ENCODE measurements at regions not wholly inside any gene's neighbourhood (a gene's known extent, or its start where the extent isn't known, plus 50 kb on each side); places are given as distances from the start of the nearest gene placed in this dataset.

GRCh38 chr6:163857421-163857820, 442.9 kb downstream of the QKI start:
- no peak overlapping the region for H3K27ac Mint-ChIP-seq (ENCODE audit: low read depth, unreplicated experiment)
- no peak for DNase-seq (ENCODE audit: unreplicated experiment)
- peaks cover 11% of the 10 kb centered on the region for H3K4me1 Mint-ChIP-seq (ENCODE audit: insufficient read depth, unreplicated experiment)
- TF ChIP-seq CTCF (IDR thresholded peaks at IDR 0.05; ENCODE audit: unreplicated experiment): no peak
- H3K36me3 Mint-ChIP-seq (ENCODE audit: insufficient read depth, unreplicated experiment): no peaks in the 10 kb centered on the region
- no peaks in the 10 kb centered on the region for H3K9me3 Mint-ChIP-seq (ENCODE audit: unreplicated experiment)
- ChIA-PET CTCF (no interaction called here), POLR2A (no interaction called here)
- H3K27me3 Mint-ChIP-seq (ENCODE audit: insufficient read depth, unreplicated experiment): no peaks in the 10 kb centered on the region
- intact Hi-C loops (cut with micrococcal nuclease): no loop called here
- BruUV-seq (replicated peaks): no TSS peak
- no peak overlapping the region for H3K4me3 Mint-ChIP-seq (ENCODE audit: unreplicated experiment)

GRCh38 chr6:163850874-163851273, 436.4 kb downstream of the QKI start:
- intact Hi-C loops (cut with micrococcal nuclease): no loop called here
- no peak for TF ChIP-seq CTCF (IDR thresholded peaks at IDR 0.05; ENCODE audit: unreplicated experiment)
- no TSS peak for BruUV-seq (replicated peaks)
- H3K36me3 Mint-ChIP-seq (ENCODE audit: insufficient read depth, unreplicated experiment): no peaks in the 10 kb centered on the region
- no peaks in the 10 kb centered on the region for H3K4me1 Mint-ChIP-seq (ENCODE audit: insufficient read depth, unreplicated experiment)
- DNase-seq (ENCODE audit: unreplicated experiment): no peak
- CTCF ChIA-PET: interaction anchor here (0.6 to 0.9 kb wide), 2 partner anchors 10 to 913 kb away, joined by 3 read pairs; no protein-coding TSS in a partner anchor
- POLR2A ChIA-PET: no interaction called here
- no peaks in the 10 kb centered on the region for H3K27me3 Mint-ChIP-seq (ENCODE audit: insufficient read depth, unreplicated experiment)
- no peak overlapping the region for H3K4me3 Mint-ChIP-seq (ENCODE audit: unreplicated experiment)
- H3K27ac Mint-ChIP-seq (ENCODE audit: low read depth, unreplicated experiment): no peak overlapping the region
- peaks cover 23% of the 10 kb centered on the region for H3K9me3 Mint-ChIP-seq (ENCODE audit: unreplicated experiment)

- no TSS peak for BruUV-seq (replicated peaks)
- no peaks in the 10 kb centered on the region for H3K36me3 Mint-ChIP-seq (ENCODE audit: insufficient read depth, unreplicated experiment)
- DNase-seq (ENCODE audit: unreplicated experiment): no peak
- intact Hi-C loops (cut with micrococcal nuclease): no loop called here
- ChIA-PET CTCF (interaction anchor here (0.8 kb wide), 1 partner anchor 516 kb away, joined by 6 read pairs; no protein-coding TSS in a partner anchor), POLR2A (no interaction called here)
- H3K4me1 Mint-ChIP-seq (ENCODE audit: insufficient read depth, unreplicated experiment): no peaks in the 10 kb centered on the region
- no peaks in the 10 kb centered on the region for H3K27me3 Mint-ChIP-seq (ENCODE audit: insufficient read depth, unreplicated experiment)
- no peak overlapping the region for H3K4me3 Mint-ChIP-seq (ENCODE audit: unreplicated experiment)
- no peak for TF ChIP-seq CTCF (IDR thresholded peaks at IDR 0.05; ENCODE audit: unreplicated experiment)
- H3K27ac Mint-ChIP-seq (ENCODE audit: low read depth, unreplicated experiment): no peak overlapping the region
- H3K9me3 Mint-ChIP-seq (ENCODE audit: unreplicated experiment): peaks cover 9% of the 10 kb centered on the region
Observed at GRCh38 chr6:163844761-163845160, 430.2 kb downstream of the QKI start.

GRCh38 chr6:163844357-163844756, 429.8 kb downstream of the QKI start:
- Mint-ChIP-seq H3K9me3 (ENCODE audit: unreplicated experiment) (peaks cover 4% of the 10 kb centered on the region), H3K27me3 (ENCODE audit: insufficient read depth, unreplicated experiment) (no peaks in the 10 kb centered on the region), H3K36me3 (ENCODE audit: insufficient read depth, unreplicated experiment) (no peaks in the 10 kb centered on the region), H3K4me1 (ENCODE audit: insufficient read depth, unreplicated experiment) (no peaks in the 10 kb centered on the region), H3K4me3 (ENCODE audit: unreplicated experiment) (no peak overlapping the region), H3K27ac (ENCODE audit: low read depth, unreplicated experiment) (no peak overlapping the region)
- TF ChIP-seq CTCF (IDR thresholded peaks at IDR 0.05; ENCODE audit: unreplicated experiment): no peak
- intact Hi-C loops (cut with micrococcal nuclease): no loop called here
- ChIA-PET POLR2A (no interaction called here), CTCF (interaction anchor here (0.8 kb wide), 1 partner anchor 516 kb away, joined by 6 read pairs; no protein-coding TSS in a partner anchor)
- BruUV-seq (replicated peaks): no TSS peak
- no peak for DNase-seq (ENCODE audit: unreplicated experiment)
